ENCODE measurements at regions not wholly inside any gene's neighbourhood (a gene's known extent, or its start where the extent isn't known, plus 50 kb on each side); places are given as distances from the start of the nearest gene placed in this dataset.

DNA sequence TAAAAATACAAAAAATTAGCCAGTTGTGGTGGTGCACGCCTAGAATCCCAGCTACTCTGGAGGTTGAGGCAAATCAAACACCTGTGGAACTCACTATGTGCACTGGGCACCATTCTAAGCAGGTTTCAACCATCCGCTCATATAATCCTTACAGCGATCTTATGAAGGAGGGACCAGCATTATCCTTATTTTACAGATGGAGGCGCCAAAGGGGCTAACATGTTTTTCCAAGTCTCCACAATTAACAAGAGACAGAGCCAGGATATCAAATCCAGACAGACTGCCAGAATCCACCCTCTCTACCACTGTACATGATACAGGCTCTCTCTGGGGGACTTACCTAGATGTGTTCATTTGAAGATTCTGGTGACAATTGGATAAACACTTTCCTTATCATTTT is 479.0 kb downstream of the XYLT1 start:
- CTCF ChIA-PET, result no interaction called here
- no peaks in the 10 kb centered on the region for H3K36me3 ChIP-seq (ENCODE audit: control insufficient read depth in 2 of 2, insufficient read depth in 1 of 2, low read length in 2 of 2)

DNA sequence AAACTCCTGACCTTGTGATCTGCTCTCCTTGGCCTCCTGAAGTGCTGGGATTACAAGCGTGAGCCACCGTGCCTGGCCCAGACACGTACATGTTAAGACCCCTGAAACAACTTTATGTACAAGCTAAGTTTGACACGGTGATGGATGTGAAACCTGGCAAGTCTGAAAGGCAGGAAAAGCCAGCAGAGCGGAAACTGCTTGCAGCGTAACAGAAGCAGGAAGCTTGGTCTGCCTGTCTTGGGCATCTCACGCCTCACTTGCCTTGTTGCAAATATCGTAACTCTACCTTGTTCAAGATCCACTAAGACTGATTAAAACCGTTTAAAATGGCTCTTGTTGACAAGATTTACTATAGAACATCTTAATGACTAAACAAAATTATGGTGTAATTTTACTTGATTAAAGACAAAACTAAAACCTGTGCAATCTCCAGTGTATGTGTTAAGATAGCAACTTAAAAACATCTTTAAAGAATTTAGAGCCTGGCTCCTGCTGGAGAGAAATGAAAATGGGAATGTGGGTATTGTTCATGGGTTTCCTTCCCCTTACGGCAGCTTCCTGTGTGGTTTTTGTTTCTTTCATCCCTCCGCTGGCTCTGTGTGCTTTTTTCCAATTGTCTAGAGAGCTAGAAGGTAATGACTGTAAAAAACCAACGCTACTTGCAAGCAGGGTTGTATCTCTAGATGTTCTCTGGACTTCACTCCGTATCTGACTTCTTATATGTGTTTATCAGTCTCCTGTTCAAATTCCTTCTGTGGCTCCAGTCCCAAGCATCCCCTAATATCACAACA is 477.6 kb downstream of the XYLT1 start:
- ChIA-PET CTCF (interaction anchor here (0.6 kb wide), 1 partner anchor 17 kb away, joined by 6 read pairs; no protein-coding TSS in a partner anchor), POLR2A (no interaction called here)
- Histone ChIP-seq H3K4me1 (ENCODE audit: control insufficient read depth, insufficient read depth, low read length) (no peaks in the 10 kb centered on the region), H3K36me3 (ENCODE audit: control insufficient read depth in 2 of 2, insufficient read depth in 1 of 2, low read length in 2 of 2) (no peaks in the 10 kb centered on the region), H3K27ac (ENCODE audit: extremely low read depth, low read depth, low read length) (no peak overlapping the region), H3K9me3 (ENCODE audit: control insufficient read depth, insufficient read depth, low read depth, low read length) (no peaks in the 10 kb centered on the region), H3K4me3 (ENCODE audit: low read depth, low read length) (no peak overlapping the region)
- TF ChIP-seq YY2 (tag by site-specific recombination; IDR thresholded peaks at IDR 0.05) (no peak), ZNF596 (tag by site-specific recombination; IDR thresholded peaks at IDR 0.05) (no peak), ZSCAN23 (tag by site-specific recombination; IDR thresholded peaks at IDR 0.05) (no peak), SP7 (tag by site-specific recombination; IDR thresholded peaks at IDR 0.05) (no peak)

More for the DNA sequence above, 479.0 kb downstream of the XYLT1 start:
- POLR2A ChIA-PET, result no interaction called here
- no peak for TF ChIP-seq EGR2 (tag by site-specific recombination; IDR thresholded peaks at IDR 0.05; ENCODE audit: low read depth)
- no peak for TF ChIP-seq ZIC2 (tag by site-specific recombination; IDR thresholded peaks at IDR 0.05)
- TF ChIP-seq ZFP69B (tag by site-specific recombination; IDR thresholded peaks at IDR 0.05), result no peak
- no peak for TF ChIP-seq ZNF140 (tag by site-specific recombination; IDR thresholded peaks at IDR 0.05)
- no peak for TF ChIP-seq HOXC10 (CRISPR knock-in tag; IDR thresholded peaks at IDR 0.05)
- TF ChIP-seq OVOL3 (tag by site-specific recombination; IDR thresholded peaks at IDR 0.05), result no peak
- TF ChIP-seq ZNF670 (tag by site-specific recombination; IDR thresholded peaks at IDR 0.05; ENCODE audit: low read depth), result no peak
- TF ChIP-seq ZNF544 (tag by site-specific recombination; IDR thresholded peaks at IDR 0.05), result no peak
- no peak for TF ChIP-seq KLF10 (tag by site-specific recombination; IDR thresholded peaks at IDR 0.05)
- TF ChIP-seq, protein P1, sequence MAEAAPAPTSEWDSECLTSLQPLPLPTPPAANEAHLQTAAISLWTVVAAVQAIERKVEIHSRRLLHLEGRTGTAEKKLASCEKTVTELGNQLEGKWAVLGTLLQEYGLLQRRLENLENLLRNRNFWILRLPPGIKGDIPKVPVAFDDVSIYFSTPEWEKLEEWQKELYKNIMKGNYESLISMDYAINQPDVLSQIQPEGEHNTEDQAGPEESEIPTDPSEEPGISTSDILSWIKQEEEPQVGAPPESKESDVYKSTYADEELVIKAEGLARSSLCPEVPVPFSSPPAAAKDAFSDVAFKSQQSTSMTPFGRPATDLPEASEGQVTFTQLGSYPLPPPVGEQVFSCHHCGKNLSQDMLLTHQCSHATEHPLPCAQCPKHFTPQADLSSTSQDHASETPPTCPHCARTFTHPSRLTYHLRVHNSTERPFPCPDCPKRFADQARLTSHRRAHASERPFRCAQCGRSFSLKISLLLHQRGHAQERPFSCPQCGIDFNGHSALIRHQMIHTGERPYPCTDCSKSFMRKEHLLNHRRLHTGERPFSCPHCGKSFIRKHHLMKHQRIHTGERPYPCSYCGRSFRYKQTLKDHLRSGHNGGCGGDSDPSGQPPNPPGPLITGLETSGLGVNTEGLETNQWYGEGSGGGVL (tag by site-specific recombination; IDR thresholded peaks at IDR 0.05), result no peak
- TF ChIP-seq SCRT1 (tag by site-specific recombination; IDR thresholded peaks at IDR 0.05; ENCODE audit: borderline replicate concordance), result no peak
- TF ChIP-seq ZNF521 (tag by site-specific recombination; IDR thresholded peaks at IDR 0.05), result no peak
- no peak for TF ChIP-seq ZNF112 (tag by site-specific recombination; IDR thresholded peaks at IDR 0.05)
- Histone ChIP-seq H3K4me1 (ENCODE audit: control insufficient read depth, insufficient read depth, low read length) (no peaks in the 10 kb centered on the region), H3K4me3 (ENCODE audit: low read depth, low read length) (no peak overlapping the region), H3K27ac (ENCODE audit: extremely low read depth, low read depth, low read length) (no peak overlapping the region), H3K9me3 (ENCODE audit: control insufficient read depth, insufficient read depth, low read depth, low read length) (no peaks in the 10 kb centered on the region)

DNA sequence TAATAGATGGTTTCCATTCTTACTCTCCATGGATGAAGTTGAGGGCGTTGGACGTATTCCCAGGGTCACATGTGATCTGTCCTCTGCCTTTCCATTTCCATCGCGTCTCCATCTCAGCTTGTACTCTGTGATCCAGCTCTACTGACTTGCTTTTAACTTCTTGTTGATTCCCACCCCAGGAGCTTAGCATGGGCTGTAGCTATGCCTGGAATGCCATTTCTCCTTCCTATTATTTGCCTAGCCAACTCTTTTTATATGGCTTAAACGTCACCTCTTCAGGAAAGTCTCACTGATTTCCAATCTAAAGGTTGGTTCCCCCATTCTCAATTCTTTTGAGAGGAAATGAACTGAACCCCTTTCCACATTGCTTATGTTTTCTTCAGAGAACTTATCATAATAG is 475.9 kb downstream of the XYLT1 start:
- ChIA-PET POLR2A (no interaction called here), CTCF (no interaction called here)
- H3K9me3 ChIP-seq (ENCODE audit: control insufficient read depth, insufficient read depth, low read depth, low read length), result no peaks in the 10 kb centered on the region
- no peaks in the 10 kb centered on the region for H3K4me1 ChIP-seq (ENCODE audit: control insufficient read depth, insufficient read depth, low read length)
- no peaks in the 10 kb centered on the region for H3K36me3 ChIP-seq (ENCODE audit: control insufficient read depth in 2 of 2, insufficient read depth in 1 of 2, low read length in 2 of 2)
- no peak overlapping the region for H3K4me3 ChIP-seq (ENCODE audit: low read depth, low read length)
- no peak overlapping the region for H3K27ac ChIP-seq (ENCODE audit: extremely low read depth, low read depth, low read length)
- TF ChIP-seq, protein P2, sequence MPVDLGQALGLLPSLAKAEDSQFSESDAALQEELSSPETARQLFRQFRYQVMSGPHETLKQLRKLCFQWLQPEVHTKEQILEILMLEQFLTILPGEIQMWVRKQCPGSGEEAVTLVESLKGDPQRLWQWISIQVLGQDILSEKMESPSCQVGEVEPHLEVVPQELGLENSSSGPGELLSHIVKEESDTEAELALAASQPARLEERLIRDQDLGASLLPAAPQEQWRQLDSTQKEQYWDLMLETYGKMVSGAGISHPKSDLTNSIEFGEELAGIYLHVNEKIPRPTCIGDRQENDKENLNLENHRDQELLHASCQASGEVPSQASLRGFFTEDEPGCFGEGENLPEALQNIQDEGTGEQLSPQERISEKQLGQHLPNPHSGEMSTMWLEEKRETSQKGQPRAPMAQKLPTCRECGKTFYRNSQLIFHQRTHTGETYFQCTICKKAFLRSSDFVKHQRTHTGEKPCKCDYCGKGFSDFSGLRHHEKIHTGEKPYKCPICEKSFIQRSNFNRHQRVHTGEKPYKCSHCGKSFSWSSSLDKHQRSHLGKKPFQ (tag by site-specific recombination; IDR thresholded peaks at IDR 0.05), result no peak
- no peak for TF ChIP-seq ZNF473 (tag by site-specific recombination; IDR thresholded peaks at IDR 0.05)
- TF ChIP-seq ZNF843 (tag by site-specific recombination; IDR thresholded peaks at IDR 0.05), result no peak
- TF ChIP-seq ZNF221 (tag by site-specific recombination; IDR thresholded peaks at IDR 0.05; ENCODE audit: borderline replicate concordance), result no peak
- TF ChIP-seq MZF1 (tag by site-specific recombination; IDR thresholded peaks at IDR 0.05; ENCODE audit: borderline replicate concordance), result no peak
- TF ChIP-seq ZNF404 (tag by site-specific recombination; IDR thresholded peaks at IDR 0.05), result no peak
- TF ChIP-seq OVOL3 (tag by site-specific recombination; IDR thresholded peaks at IDR 0.05), result no peak
- no peak for TF ChIP-seq ZNF560 (tag by site-specific recombination; IDR thresholded peaks at IDR 0.05; ENCODE audit: borderline replicate concordance)
- no peak for TF ChIP-seq ZNF394 (tag by site-specific recombination; IDR thresholded peaks at IDR 0.05; ENCODE audit: borderline replicate concordance)
- TF ChIP-seq, protein P1 (tag by site-specific recombination; IDR thresholded peaks at IDR 0.05), result no peak

Data from HEK293 (cell line).